GM12872 (cell line): ENCODE measurements at regions not wholly inside any gene's neighbourhood (a gene's known extent, or its start where the extent isn't known, plus 50 kb on each side); places are given as distances from the start of the nearest gene placed in this dataset.

Source experiments
- CTCF ChIP-seq: IDR thresholded peaks from 3 replicates; pipeline ENCODE4 v1.5.1; 2011; ENCODE audit warnings: low read depth, mild to moderate bottlenecking, low read length, moderate library complexity; ENCODE audit not compliant: insufficient read depth

- TF ChIP-seq CTCF = no peak
Observed at GRCh38 chr7:3242398-3242972, 58.6 kb upstream of the SDK1 start.

- TF ChIP-seq CTCF = no peak
Observed at GRCh38 chr7:3243256-3243655, 57.8 kb upstream of the SDK1 start.

GRCh38 chr7:3243680-3244079, 57.4 kb upstream of the SDK1 start:
- no peak for TF ChIP-seq CTCF

DNA sequence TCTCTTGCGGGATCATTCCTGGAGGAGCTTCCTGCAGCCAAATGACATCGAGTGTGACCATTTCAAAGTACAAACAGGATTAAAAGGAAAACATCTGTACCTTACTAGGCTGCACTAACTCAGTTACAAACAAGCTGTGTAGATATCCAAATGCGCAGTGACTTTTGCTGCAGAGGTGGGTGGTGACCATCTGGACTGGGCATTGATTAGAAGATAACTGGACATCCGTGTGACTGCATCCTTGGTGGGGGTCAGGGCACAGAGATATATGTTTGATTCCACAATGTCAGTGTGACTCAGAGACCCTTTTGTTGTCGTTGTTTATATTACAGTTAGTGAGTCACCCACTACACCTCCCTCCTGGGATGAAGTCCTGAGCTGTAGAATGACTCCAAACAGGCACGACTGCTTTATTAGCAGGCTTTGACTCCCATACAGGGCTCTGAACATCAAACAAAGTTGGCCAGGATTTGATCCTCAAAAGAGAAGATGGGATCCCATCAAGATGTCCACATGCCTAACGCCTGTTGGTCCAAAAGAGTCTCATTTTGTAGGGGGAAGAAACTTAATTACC, 56.7 kb upstream of the SDK1 start:
- no peak for TF ChIP-seq CTCF

DNA sequence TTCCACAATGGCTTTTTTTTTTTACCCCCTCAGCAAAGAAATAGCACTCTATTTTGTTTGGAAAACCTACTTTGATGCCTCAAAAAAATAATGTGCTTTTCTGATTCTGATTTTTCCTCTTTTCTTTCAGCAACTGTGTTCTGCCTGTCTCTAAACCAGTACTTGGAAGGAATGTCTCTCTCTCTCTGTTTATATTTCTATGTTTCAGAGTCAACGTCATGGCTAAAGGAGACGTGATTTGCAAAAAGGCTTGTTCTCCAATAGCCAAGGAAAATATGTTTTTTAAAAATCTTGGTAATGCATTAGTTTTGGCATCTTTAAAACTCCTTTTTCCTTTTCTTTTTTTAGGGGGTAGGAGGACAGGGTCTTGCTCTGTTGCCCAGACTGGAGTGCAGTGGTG, 56.0 kb upstream of the SDK1 start:
- TF ChIP-seq CTCF = no peak

DNA sequence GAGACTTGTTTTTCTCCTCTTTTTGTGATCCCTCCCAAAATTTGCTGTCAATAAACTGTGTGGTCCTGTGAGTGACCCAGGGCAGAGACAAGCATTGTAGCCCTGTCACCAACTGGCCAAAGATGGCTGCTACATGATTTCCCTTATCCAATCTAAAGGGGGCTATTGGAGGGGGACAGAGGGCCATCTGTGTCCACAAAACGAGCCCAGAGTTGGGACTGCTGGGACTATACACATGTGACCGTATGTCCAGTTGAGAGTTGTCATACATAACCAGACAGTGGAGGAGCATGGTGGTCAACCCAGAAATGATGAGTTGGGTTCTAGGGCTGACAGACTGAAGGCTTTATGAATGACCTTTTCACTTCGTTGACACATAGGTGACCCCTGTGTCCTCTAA, 55.3 kb upstream of the SDK1 start:
- no peak for TF ChIP-seq CTCF

- TF ChIP-seq CTCF = no peak
Observed at GRCh38 chr7:3246127-3246526, 54.9 kb upstream of the SDK1 start.
